ENCODE measurements at regions not wholly inside any gene's neighbourhood (a gene's known extent, or its start where the extent isn't known, plus 50 kb on each side); places are given as distances from the start of the nearest gene placed in this dataset.

DNA sequence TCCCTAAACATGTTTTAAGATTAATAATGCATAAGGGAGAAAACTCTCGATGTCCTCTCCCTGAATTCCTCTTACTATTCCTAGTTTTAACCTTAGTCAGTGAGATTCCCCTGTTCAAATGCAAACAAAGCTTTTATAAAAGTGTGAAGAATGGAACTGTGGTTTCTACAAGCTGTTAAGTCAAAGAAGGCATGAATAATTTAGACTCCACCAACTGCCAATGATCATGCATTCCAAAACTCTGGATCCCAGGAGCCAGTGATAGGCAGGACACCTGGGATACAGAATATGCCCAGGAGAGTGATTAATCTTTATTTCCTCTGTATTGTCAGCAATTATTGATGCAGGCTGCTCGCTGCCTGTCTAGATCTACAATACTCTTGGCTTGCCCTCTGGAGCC lies 190.3 kb upstream of the ATF7IP start:
- Histone ChIP-seq H3K27ac (ENCODE audit: low read depth in 1 of 2, low read length in 2 of 2) (no peak overlapping the region), H3K9ac (ENCODE audit: low read depth in 1 of 2, low read length in 2 of 2) (no peak overlapping the region)
- WGBS = 74% methylated on average over 2 of the region's 2 CpGs

DNA sequence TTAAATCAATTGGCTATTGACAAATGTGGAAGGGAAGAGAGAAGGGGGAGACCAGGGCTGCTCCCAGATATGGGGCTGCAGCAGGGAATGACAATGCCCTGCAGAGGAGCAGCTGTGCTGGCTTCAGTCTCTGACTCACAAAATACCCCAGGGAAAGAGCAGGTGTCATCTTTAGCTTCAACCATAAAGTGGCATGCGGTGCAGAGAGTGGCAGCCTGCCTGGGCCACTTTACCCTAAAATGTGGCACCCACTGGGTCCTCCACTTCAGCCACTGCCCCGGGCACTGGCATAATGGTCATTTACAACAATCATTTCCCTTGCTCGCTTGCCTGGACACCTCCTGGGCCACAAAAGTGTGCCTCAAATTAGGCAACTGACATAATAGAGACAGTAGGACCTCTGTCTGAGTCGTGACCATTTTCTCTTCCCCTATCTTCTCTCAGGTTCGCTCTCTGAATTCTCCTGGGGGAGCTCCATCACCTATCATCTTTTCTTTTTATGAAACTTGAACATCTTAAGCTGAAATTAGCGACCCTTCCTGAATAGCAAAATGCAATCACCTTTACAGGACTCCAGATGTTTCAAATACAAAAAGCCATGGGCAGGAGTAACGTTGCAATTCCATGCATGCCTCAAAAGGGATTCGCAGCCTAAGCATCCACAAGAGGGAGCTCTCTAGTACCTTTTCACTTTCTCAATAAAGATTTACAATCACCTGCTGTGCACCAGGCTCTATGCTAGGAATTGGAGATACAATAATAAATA lies 179.9 kb upstream of the ATF7IP start:
- TF ChIP-seq SP1 (IDR thresholded peaks at IDR 0.05) (no peak), HNF4A (conservative IDR thresholded peaks at IDR 0.05) (no peak), RAD21 (IDR thresholded peaks at IDR 0.05) (peak; percentile 73 to 79), YY1 (IDR thresholded peaks at IDR 0.05) (no peak), EGR1 (IDR thresholded peaks at IDR 0.05; ENCODE audit: low read depth in 2 of 2) (no peak), NR2F2 (IDR thresholded peaks at IDR 0.05) (no peak), TAF1 (conservative IDR thresholded peaks at IDR 0.05) (no peak)
- TF ChIP-seq, protein P1, sequence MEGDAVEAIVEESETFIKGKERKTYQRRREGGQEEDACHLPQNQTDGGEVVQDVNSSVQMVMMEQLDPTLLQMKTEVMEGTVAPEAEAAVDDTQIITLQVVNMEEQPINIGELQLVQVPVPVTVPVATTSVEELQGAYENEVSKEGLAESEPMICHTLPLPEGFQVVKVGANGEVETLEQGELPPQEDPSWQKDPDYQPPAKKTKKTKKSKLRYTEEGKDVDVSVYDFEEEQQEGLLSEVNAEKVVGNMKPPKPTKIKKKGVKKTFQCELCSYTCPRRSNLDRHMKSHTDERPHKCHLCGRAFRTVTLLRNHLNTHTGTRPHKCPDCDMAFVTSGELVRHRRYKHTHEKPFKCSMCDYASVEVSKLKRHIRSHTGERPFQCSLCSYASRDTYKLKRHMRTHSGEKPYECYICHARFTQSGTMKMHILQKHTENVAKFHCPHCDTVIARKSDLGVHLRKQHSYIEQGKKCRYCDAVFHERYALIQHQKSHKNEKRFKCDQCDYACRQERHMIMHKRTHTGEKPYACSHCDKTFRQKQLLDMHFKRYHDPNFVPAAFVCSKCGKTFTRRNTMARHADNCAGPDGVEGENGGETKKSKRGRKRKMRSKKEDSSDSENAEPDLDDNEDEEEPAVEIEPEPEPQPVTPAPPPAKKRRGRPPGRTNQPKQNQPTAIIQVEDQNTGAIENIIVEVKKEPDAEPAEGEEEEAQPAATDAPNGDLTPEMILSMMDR (IDR thresholded peaks at IDR 0.05; ENCODE audit: low read depth, low read length, missing input control) = peak; percentile 64
- TF ChIP-seq, protein P2, sequence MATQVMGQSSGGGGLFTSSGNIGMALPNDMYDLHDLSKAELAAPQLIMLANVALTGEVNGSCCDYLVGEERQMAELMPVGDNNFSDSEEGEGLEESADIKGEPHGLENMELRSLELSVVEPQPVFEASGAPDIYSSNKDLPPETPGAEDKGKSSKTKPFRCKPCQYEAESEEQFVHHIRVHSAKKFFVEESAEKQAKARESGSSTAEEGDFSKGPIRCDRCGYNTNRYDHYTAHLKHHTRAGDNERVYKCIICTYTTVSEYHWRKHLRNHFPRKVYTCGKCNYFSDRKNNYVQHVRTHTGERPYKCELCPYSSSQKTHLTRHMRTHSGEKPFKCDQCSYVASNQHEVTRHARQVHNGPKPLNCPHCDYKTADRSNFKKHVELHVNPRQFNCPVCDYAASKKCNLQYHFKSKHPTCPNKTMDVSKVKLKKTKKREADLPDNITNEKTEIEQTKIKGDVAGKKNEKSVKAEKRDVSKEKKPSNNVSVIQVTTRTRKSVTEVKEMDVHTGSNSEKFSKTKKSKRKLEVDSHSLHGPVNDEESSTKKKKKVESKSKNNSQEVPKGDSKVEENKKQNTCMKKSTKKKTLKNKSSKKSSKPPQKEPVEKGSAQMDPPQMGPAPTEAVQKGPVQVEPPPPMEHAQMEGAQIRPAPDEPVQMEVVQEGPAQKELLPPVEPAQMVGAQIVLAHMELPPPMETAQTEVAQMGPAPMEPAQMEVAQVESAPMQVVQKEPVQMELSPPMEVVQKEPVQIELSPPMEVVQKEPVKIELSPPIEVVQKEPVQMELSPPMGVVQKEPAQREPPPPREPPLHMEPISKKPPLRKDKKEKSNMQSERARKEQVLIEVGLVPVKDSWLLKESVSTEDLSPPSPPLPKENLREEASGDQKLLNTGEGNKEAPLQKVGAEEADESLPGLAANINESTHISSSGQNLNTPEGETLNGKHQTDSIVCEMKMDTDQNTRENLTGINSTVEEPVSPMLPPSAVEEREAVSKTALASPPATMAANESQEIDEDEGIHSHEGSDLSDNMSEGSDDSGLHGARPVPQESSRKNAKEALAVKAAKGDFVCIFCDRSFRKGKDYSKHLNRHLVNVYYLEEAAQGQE (IDR thresholded peaks at IDR 0.05) = no peak
- Histone ChIP-seq H3K4me1 (ENCODE audit: control insufficient read depth in 4 of 4, insufficient read depth in 4 of 4, low read length in 3 of 4) (no peaks in the 10 kb centered on the region), H3K27ac (ENCODE audit: low read depth in 1 of 2, low read length in 2 of 2) (no peak overlapping the region), H3K36me3 (ENCODE audit: control insufficient read depth in 4 of 4, insufficient read depth in 3 of 4, low read depth in 1 of 4, low read length in 3 of 4) (no peaks in the 10 kb centered on the region), H3K9ac (ENCODE audit: low read depth in 1 of 2, low read length in 2 of 2) (no peak overlapping the region), H3K4me3 (ENCODE audit: low read depth in 1 of 3, low read length in 3 of 3) (no peak overlapping the region), H3K9me3 (ENCODE audit: control insufficient read depth in 4 of 4, low read length in 3 of 4) (no peaks in the 10 kb centered on the region), H3K27me3 (ENCODE audit: control insufficient read depth in 4 of 4, insufficient read depth in 4 of 4, low read length in 3 of 4) (peaks cover 0 to 3% (median 0%) of the 10 kb centered on the region in 4 donors)
- DNase-seq (ENCODE audit: low spot score) = no peak
- WGBS = 46% methylated on average over 8 of the region's 8 CpGs

More for the DNA sequence above, 190.3 kb upstream of the ATF7IP start:
- Histone ChIP-seq H3K27me3 (ENCODE audit: control insufficient read depth in 4 of 4, insufficient read depth in 4 of 4, low read length in 3 of 4) (no peaks in the 10 kb centered on the region), H3K36me3 (ENCODE audit: control insufficient read depth in 4 of 4, insufficient read depth in 3 of 4, low read depth in 1 of 4, low read length in 3 of 4) (no peaks in the 10 kb centered on the region), H3K4me3 (ENCODE audit: low read depth in 1 of 3, low read length in 3 of 3) (no peak overlapping the region), H3K9me3 (ENCODE audit: control insufficient read depth in 4 of 4, low read length in 3 of 4) (no peaks in the 10 kb centered on the region), H3K4me1 (ENCODE audit: control insufficient read depth in 4 of 4, insufficient read depth in 4 of 4, low read length in 3 of 4) (no peaks in the 10 kb centered on the region)
- no peak for TF ChIP-seq SP1 (IDR thresholded peaks at IDR 0.05)
- no peak for TF ChIP-seq NR2F2 (IDR thresholded peaks at IDR 0.05)
- TF ChIP-seq, protein P3, sequence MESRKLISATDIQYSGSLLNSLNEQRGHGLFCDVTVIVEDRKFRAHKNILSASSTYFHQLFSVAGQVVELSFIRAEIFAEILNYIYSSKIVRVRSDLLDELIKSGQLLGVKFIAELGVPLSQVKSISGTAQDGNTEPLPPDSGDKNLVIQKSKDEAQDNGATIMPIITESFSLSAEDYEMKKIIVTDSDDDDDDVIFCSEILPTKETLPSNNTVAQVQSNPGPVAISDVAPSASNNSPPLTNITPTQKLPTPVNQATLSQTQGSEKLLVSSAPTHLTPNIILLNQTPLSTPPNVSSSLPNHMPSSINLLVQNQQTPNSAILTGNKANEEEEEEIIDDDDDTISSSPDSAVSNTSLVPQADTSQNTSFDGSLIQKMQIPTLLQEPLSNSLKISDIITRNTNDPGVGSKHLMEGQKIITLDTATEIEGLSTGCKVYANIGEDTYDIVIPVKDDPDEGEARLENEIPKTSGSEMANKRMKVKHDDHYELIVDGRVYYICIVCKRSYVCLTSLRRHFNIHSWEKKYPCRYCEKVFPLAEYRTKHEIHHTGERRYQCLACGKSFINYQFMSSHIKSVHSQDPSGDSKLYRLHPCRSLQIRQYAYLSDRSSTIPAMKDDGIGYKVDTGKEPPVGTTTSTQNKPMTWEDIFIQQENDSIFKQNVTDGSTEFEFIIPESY (IDR thresholded peaks at IDR 0.05) = no peak
- no peak for TF ChIP-seq GABPA (IDR thresholded peaks at IDR 0.05 in 1 of 2, conservative IDR thresholded peaks at IDR 0.05 in 1 of 2)
- TF ChIP-seq, protein P4, sequence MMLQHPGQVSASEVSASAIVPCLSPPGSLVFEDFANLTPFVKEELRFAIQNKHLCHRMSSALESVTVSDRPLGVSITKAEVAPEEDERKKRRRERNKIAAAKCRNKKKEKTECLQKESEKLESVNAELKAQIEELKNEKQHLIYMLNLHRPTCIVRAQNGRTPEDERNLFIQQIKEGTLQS (IDR thresholded peaks at IDR 0.05) = no peak
- no peak for TF ChIP-seq HNF4A (conservative IDR thresholded peaks at IDR 0.05)
- no peak for TF ChIP-seq TAF1 (conservative IDR thresholded peaks at IDR 0.05)
- no peak for TF ChIP-seq HNF4G (IDR thresholded peaks at IDR 0.05)
- TF ChIP-seq EGR1 (IDR thresholded peaks at IDR 0.05; ENCODE audit: low read depth in 2 of 2) = no peak
- TF ChIP-seq, protein P2 (IDR thresholded peaks at IDR 0.05) = no peak
- no peak for DNase-seq (ENCODE audit: low spot score)

All from liver (tissue), 8 donors.